Activated effector memory CD4-positive, alpha-beta T cell treated with anti-CD3 and anti-CD28 coated beads, Interleukin-2, amount 50 U/mL, for 16 hours (primary cell): ENCODE measurements at regions not wholly inside any gene's neighbourhood (a gene's known extent, or its start where the extent isn't known, plus 50 kb on each side); places are given as distances from the start of the nearest gene placed in this dataset.

ENCODE experiments used
- DNase-seq: peaks from one replicate; pipeline ENCODE4 v3.0.0-alpha.2; 2020

DNA sequence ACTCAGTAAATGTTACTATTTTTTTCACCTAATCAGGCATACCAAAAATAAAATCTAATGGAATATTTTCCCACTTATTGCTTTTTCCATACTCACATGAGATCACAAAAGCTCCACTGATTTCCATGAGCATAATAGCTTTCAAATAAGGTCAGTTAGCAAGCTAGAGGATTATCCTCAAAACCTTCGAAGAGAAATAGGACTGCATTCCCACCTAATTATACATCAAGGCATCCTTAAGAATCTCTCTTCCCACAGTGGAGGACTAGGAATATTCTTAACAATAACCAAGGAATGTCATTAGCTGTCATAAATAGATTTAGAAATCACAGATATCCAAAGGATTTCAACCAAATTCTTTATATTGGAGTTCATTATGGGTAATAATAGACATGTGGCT lies 127.9 kb upstream of the STT3B start:
- DNase-seq = no peak

DNA sequence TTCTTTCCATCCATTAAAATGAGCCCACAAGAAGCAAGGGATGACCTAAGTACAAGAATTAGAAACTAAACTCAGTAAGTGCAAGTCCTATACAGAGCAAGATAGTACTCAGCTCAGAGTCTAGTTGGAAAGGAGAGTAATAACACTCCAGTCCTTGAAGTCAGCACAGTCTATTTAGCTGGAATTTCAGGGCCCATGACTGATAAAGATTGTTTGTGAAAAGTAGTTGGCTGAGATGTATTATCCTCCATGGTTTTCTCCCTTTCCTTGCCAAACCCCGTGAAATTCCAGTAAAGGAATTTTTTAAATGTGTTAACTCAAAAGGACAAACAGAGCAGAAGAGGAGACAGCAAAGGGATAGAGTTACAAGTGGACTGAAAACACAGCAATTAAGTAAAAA lies 127.2 kb upstream of the STT3B start:
- DNase-seq = no peak

DNA sequence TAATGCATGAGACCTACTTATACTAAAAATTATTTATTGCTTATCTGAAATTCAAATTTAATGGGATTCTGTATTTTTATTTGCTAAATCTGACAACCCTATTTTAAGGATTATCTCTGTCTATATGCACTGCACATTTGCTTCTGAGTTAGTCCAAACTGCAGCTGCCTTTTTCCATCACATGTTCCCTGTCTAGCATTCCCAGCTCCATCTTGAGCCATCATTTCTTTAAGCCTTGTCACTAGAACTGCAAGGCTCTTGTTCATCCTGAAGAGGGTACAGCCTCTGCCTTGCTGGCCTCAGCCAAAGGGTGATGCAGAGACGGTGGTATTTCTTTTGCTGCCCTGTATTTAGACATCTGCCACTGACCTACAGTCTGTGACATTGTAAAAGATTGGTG lies 125.8 kb upstream of the STT3B start:
- DNase-seq = no peak

DNA sequence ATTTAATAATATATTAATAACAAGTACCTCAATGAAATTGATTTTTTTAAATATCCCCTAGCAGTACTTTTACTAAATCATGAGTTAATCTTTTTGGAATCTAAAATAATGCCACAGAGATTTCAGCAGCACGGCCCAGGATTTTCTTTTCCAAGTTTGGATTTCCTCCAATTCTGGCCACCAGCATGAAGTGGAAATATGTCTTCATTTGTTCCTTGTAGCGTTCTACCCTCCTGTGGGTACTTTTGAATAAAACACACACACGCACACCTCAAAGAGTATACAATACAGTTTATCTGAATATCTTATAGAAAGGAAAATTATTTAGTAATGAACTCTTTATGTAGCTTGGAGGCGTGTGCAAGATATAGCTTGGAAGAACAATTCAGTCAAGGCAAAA lies 125.1 kb upstream of the STT3B start:
- no peak for DNase-seq

DNA sequence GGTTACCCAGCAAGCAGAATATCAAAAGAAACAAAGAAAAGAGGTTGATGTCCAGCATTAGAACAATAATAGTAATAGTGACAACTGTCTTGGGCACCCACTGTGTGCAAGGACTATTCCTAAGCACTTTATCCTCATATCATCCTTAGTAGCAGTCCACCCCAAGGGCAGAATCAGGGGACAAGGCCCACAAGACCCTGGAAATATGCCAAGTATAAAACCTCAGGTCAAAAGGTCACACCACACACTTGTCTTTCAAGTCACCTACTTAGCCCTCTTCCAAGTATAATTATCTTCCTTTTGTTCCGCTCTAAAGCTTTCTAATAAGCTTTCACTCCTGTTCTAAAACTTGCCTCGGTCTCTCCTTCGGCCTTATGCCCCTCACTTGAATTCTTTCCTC lies 124.0 kb upstream of the STT3B start:
- no peak for DNase-seq

DNA sequence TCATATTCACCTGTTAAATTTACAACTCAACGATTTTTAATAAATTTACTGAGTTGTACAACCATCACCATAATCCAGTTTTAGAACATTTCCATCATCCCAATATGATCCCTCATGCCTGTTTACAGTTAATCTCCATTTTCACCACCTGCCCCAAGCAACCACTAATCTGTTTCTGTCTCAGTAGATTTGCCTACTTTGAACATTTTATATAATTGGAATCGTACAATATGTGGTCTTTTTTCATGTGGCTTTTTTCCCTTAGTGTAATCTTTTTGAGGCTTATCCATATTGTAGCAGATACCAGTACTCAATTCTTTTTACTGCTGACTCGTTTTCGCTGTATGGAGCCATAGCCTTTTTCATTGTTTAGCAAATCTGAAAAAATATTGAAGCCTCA lies 123.3 kb upstream of the STT3B start:
- no peak for DNase-seq

DNA sequence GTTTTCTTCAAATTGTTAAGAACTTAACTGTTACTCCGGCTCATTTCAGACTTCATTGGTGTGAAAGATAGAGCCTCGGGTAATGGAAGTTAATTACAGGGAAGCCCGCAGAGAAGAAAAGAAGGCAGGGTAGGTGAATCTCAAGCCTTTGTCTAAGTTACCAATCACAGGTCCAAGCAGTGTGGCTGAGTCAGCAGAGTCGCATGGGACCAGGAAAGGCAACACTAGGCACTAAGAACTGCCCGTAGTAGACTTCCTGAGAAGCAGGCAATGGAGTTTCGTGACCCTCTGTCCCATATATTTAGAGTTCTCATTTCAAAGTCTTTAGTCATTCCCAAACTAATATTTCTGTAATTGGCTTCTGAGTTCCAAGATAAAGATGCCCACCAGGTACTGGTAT lies 122.9 kb upstream of the STT3B start:
- DNase-seq = no peak

DNA sequence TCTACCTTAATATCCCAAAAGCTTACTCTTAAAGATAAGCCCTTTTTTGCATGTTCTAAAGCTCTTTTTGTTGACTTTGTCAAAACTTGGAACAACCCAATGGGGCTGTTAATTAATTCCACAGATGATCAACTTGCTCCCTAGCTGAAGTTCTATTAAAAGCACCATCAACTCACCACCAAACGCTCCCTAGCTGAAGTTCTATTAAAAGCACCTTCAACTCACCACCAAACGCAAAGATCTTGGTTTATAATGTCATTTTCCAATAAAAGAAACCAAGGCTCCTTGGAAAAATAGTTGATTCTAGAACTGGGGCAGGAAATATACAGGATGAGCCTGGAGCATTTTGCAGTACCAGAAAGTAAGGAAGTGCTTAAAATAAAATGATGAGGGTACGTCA lies 122.3 kb upstream of the STT3B start:
- DNase-seq = no peak

DNA sequence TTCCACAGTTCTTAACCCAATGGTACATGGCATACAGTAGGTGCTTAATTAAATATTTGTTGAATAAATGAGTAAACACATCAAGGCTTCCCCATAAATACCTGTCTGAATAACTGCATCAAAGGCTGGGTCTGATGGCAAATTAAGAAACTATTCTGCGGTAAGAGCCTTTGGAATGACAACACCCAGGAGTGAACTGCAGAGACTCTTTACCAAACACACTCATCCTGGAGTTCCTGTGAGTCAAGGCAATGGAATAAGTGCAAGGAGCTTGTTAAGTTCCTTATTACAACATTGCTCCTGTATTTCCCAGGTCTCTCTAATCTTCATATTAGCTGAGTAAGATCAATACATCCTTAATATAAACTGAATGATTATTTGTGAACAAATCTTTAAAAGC lies 119.9 kb upstream of the STT3B start:
- no peak for DNase-seq

DNA sequence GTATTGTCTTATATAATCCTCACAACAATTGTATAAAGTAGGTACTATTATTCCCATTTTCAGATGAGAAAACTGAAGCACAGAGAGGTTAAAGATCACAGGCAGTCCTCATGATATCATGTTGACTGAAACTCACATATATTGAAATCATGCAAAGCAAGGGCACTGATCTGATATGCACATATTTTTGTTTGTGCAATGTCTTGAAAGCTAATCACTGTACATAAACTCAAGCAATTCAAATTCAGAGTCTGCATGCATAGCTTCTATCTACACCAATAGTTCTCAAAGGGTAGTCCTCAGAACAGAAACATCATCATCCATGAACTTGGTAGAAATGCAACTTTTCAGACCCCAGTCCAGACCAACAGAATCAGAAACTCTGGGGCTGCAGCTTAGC lies 119.2 kb upstream of the STT3B start:
- DNase-seq = no peak

DNA sequence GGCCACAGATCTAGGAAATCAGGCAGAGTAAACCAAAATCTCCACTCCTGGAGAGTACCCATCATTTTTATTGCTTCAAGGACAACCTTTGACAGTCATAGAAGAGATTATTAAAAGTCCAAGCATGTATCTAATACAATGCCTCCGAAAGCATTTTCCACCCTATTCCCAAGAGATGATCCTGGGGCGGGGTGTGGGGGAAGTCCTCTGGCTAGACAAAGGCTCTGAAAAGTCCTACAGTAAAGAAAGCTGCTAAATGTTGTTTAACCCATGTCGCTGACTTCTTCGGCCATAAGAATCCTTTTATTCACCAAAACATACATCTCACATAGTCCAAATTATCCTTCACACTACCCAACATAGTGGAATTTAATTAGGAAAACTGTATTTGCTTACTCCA lies 115.7 kb upstream of the STT3B start:
- no peak for DNase-seq

DNA sequence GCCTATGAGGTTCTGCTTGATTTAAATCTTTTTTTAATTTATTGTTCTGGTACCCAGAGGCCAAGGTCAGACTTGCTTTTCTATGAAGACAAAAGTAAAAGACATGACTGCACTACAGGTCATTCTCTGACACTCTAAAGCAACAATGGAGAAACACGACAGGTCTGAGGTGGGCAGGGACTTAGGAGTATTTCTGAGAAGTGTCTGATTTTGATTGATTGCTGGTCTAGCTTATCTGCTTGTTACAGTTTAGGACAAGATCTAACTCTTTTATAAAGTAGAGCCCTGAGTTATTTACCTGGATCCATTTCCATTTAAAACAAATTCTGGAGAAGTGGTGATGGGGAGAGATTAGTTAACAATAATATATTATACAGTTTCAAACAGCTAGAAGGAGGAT lies 115.2 kb upstream of the STT3B start:
- no peak for DNase-seq

DNA sequence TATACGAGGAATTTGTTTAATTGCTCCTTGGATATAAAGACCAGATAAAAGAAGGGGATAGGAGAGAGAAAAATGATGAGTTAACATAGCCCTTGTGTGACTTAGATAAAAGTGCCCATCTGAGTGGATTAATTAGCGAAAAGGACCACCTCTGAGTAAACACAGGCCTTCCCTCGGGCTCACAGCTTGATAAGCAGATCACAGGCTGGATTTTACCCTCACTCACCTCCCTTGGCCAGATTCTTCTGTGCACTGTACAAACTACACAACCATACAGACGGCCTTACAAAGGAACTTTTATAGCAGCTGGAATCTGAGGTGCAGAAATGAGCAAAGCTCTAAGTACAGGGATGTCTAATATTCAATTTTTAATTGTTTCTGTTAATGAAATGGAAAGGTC lies 112.4 kb upstream of the STT3B start:
- DNase-seq = no peak

DNA sequence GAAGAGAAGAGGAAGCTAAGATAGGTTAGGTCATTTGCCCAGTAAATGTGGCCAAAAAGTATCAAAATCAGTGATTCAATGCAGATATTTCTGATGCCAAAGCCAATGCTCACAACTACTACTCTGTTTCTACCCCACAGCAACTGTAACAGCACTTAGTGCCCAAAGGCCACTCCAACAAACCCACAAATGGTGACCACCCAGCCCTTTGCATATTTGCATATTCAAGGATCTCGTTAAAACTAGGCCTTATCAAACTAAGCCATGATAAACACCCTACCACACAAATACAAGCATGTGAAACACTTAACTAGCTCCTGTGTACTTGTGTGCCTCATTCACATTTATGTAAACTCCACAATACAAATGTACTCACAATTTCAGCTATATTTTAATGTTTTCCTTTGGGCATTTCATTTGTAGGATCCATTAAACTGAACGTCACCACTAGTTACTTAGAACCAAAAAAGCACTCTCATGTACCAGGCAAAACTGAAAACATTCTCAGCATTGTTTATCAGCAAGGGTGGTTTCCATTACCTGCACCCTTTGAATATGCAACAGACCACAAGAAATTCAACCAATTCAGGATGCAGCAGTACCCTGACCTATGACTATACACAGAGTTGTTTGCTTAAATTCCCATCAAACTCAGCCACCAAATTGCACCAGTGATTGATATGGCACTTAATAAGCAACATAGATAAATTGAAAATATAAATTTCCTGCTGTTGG lies 111.2 kb upstream of the STT3B start:
- DNase-seq = no peak

DNA sequence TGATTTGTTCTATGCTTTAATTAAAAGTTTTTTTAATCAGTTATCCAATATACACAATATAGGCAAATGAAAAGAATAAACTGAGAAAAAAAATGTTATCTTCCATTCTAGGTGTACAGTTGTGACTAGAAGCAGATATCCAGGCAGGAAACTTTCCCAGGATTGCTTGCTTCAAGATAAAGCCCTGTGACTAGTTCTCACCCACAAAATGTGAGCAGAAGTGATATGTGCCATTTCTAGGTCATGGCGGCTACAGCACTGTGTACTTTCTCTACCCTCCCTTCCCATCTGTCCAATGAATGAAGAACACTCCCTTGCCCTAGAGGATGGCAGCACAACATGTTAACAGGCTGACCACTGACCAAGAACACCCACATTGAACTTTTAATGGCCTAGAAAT lies 110.5 kb upstream of the STT3B start:
- DNase-seq = no peak

DNA sequence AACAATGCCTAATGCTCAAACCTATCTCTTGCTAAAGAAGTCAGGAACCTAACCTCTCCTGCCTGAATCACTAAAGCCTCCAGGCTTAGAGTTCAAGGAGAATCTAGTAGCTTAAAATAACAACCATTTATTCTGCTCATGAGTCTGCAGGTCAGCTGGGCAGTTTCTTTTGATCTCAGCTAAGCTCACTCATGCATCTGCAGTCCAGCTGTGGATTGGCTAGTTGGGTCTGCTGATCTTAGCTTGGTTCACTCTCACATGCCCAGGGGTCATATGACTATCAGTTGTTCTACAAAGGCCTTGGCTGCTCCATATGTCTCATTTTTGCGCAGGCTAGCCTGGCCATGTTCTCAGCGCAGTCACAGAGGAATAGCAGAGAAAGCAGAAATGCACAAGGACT lies 109.2 kb upstream of the STT3B start:
- DNase-seq = no peak

DNA sequence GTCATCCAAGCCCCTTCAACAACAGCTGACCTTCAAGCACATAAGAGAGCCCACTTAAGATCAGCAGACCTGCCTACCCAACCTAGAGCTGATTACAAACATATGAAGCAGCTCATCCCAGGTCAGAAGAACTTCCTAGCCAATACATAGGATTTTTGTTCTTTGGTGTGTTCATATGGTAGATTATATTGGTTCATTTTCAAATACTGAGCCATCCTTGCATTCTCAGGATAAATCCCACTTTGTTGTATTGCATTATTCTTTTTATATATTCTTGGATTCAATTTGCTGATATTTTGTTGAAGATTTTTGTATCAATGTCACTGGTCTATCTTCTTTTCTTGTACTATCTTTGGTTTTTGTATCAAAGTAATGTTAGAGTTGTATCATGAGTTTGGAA lies 107.3 kb upstream of the STT3B start:
- DNase-seq = no peak

DNA sequence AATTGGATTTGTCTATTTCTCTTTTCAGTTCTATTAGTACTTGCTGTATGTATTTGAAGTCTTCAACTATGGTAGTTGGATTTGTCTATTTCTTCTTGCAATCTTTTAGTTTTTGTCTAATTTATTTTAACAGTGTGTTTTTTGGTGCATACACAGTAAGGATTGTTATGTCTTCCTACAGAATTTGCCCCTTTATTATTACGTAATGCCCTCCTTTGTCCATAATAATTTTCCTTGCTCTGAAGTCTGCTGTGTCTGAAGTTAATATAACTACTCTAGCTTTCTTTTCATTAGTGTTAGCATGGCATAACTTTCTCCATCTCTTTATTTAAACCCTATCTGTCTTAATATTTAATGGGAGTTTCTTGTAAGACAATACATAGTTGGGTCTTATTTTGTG lies 105.1 kb upstream of the STT3B start:
- DNase-seq = no peak

DNA sequence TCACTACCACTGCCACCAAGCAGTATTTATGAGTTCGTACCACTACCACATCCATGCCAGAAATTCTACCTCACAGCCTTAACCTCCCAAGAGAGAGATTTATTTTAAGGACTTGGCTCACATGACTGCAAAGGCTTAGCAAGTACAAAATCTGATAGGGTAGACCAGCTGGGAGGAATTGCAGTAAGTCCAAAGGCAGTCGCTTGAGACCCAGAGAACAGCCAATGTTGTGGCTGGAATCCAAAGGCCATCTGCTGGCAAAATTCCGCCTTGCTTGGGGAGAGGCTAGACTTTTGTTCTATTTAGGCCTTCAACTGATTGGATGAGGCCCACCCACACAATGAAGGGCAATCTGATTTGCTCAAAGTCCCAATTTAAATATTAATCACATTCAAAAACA lies 101.4 kb upstream of the STT3B start:
- DNase-seq = no peak

DNA sequence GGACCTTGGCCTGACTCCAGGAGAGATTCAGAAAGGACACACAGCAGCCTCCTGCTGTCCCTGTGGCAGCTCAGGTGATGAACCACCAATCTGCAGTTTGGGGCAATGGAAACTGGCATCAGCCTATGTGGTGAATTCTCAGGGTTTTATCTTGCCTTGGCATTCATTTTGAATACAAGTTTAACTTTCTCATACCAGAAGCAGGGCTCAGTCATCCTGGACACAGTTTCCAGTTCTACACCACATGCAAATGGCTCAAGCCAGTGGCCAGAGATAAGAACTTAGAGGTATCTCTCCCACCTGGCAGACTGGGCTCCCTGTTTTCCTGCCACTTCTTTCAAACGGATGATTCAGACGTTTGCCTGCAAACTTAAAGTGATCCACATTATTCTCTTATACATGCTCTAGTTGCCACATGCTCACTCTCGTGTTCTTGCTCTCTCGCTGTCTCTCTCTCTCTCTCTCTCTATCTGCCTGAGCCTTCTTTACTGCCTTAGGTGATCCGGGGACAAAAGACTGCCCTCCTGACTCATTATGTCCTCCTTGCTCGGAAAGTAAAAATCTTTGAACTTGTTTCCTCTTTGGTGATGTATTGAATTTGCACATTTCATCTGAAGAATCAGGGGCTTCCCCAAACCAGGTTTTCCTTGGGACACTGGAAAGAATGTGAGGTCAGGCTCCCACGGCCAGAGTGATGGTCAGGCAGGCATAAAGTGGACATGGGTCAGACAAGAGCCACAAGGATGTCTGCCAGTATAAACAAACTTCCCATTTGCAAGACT lies 99.6 kb upstream of the STT3B start:
- no peak for DNase-seq

DNA sequence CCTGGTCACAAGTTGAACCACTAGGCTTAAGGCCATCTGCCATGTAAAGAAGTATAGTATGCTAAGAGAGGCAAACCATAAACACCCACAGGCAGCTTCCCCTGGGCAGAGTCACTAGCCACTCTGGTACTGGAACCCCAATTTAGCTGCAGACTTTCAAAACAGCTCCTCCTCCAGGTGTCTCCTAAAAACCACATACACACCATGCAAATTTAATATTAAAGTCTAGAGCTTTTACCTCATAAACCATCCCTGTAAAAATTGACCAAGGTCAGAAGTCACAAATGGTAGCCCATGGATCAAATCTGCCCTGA lies 99.1 kb upstream of the STT3B start:
- DNase-seq = no peak

DNA sequence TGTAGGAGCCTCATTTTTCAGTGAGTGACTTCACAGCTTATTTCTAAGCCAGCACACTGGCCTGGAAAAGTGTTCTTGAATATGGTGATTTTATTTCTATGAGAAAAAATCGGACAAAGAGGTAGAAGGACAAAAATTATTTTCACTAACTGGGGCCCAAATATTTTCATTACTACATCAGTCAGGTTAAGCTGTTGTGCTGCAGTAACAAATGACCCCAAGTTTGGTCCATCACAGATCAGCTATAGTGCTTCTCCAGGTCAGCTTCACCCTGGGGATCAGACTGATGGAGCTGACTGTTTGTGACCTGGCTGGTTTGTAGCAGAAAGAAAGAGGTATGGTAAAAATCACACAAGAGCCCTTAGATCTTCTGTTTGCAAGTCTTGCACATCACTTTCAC lies 97.9 kb upstream of the STT3B start:
- DNase-seq = no peak

DNA sequence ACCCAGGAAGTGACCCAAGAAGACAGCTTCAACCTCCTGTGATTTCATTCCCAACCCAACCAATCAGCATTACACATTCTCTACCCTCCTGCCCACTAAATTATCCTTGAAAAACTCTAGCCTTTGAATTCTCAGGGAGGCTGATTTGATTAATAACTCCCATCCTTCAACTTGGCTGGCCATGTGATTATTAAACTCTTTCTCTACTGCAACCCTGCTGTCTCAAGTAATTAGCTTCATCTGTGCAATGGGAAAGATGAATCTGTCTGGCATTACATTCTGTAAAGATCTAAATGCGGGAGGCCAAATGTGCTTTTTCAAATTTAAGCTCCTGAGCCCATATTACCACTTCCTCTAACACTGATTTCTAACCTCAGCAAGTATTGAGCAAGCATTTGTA lies 95.9 kb upstream of the STT3B start:
- no peak for DNase-seq

DNA sequence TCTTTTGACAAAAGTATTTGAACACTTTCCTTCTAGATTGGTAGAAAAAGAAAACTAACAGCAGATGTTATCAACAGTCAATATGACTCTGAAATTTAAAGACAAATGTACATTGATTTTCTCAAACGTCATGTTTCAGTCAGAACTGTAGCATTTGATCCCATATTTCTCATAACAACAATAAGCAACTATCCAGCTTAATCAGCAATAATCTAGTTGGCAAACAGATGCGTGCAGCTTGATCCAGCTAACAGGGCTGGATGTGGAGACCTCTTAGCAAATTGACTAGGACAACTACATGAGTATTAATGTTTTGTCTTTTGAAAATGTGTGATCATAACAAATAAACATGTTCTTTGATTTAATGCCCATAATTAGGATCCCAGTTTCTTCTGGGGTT lies 94.0 kb upstream of the STT3B start:
- no peak for DNase-seq
